CD4-positive, alpha-beta T cell treated with Interferon gamma for 1 hour (primary cell): ENCODE measurements at regions not wholly inside any gene's neighbourhood (a gene's known extent, or its start where the extent isn't known, plus 50 kb on each side); places are given as distances from the start of the nearest gene placed in this dataset.
"Not testable (repeated sequence)": the region's sequence is repeated elsewhere in the genome, so short reads cannot be mapped to it uniquely, and the experiment has no call there.

Source experiments
- DNase-seq: peaks from one replicate; pipeline ENCODE4 v3.0.0-alpha.2; 2020

GRCh38 chr2:75381032-75381431 is 179.7 kb downstream of the EVA1A start:
- DNase-seq, result no peak

- no peak for DNase-seq
Observed at GRCh38 chr2:75379476-75380210, 180.3 kb upstream of the TACR1 start.

DNA sequence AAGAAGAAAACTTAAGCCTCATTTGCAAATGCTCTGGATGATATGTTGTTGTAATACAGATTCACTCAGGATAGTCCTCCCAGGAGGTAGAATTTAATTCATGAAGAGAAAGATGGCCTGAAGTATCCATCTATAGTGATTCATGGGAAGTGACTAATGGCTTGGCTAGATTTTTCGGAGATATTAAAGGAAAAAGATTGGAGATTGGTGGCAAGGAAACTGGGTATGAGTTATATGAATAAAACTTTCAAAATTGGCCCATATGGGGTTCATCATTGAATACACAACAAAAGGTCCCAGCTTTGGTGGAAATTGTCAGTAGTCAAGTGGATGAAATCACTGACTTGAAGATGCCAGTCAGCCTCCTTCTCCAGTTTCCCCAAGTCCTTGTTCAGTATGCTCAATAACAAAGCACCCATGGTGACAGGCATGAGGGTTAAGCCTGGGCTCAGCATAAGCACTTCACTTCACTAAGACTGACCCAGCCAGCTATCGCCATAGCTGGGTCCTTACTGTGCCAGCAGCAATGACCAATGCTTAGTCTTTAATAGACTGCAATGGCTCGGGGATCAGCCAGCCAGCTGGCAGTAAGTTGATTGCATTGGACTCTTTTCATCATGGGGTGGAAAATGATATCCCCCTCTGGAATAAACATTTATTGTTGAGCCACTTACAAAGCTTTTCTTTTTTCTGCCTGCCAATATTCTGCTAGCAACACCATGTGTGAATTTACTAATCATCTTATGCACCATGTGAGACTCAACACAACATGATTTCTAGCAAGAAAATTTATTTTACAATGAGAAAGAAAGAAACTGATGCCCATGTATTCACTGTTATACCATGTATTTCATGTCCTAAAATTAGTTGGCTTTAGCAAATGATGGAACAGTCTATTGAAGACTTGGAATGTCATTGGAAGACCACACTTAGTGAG is 176.6 kb upstream of the TACR1 start:
- DNase-seq, result no peak

DNA sequence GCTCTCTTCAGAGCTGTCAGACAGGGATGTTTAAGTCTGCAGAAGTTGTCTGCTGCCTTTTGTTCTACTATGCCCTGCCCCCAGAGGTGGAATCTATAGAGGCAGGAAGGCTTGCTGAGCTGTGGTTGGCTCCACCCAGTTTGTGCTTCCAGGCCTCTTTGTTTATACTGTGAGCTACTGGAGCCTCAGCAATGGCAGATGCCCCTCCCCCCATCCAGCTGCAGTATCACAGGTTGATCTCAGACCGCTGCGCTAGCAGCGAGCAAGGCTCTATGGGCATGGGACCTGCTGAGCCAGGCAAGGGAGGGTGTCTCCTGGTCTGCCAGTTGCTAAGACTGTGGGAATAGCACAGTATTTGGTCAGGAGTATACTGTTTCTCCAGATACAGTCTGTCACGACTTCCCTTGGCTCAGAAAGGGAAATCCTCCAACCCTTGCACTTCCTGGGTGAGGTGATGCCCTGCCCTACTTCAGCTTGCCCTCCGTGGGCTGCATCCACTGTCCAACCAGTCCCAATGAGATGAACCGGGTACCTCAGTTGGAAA is 175.2 kb upstream of the TACR1 start:
- DNase-seq, result not testable (repeated sequence)

- DNase-seq, result no peak
Observed at GRCh38 chr2:75367401-75367800, 168.1 kb upstream of the TACR1 start.

DNA sequence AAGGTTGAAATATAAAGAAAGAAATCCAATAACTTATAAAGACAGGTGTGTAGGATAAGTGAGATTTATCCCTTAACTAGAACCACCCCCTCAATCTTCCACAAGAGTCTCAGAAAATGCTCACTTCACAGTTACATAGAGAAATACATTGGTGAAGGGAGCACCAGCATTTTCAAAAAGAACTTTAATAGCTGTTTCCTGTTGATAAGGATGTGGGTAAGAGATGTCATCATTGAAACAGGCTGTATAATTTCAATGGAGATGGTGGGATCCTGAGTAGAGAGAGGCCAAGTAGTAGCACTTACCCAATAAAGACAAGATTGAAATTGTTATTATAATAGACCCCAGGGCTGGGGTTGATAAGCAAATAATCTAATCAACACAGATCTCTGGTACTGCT is 162.2 kb upstream of the TACR1 start:
- no peak for DNase-seq

GRCh38 chr2:75360945-75361344 is 161.6 kb upstream of the TACR1 start:
- no peak for DNase-seq

DNA sequence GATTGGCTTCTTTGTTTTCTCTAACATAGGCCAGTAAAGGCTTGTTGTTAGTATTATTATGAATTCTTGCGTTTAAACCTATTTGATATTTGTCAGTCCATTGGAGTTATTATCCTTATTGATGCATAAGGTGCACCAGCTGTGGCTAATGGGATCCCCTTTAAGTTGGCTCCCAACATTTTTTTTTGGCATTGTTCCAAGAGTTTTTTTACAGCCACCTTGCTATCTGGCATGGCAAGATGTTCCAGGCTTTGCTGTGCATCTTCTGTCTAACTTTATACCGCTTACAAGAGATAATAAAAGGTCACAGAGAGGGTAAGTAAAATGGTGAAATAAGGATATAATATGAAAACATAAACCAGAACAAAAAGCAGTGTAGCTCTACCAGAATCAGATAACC is 157.5 kb upstream of the TACR1 start:
- no peak for DNase-seq

GRCh38 chr2:75353131-75353530 is 153.8 kb upstream of the TACR1 start:
- no peak for DNase-seq

DNA sequence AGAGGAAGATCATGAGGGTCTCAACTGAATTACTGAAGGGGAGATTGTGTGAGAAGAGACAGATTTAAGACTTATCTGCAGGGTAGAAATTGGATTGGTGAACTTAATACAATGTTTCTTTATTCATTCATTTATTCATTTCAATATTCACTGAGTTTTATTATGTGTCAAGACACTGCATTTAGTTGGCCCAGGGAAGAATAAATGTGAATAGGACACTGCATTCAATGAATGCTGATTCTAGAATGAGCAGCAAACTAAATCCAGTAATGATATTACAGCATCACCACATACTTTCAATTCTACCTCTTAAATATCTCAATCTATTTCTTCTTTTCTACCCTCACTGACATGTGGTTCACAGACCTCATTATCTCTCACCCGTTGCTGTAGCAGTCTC is 149.0 kb upstream of the TACR1 start:
- DNase-seq, result no peak

DNA sequence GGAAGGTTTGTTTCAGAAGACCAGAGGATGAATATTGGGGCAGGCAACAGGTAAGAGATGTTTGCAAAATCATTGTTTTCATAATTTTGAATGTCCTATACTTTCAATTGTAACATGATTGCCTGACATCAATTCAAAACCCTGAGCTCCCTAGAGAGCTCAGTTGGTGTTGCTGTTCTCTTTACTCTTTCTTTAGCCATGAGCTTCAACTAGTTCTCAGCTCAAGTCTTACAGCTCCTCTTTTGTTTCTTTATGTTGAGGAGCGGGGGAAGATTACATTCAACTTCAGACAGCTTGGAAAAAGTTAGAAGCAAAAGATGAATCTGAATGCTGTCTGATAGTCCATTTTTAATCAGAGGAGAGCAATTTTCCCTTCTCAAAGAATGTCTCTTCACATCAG is 144.8 kb upstream of the TACR1 start:
- no peak for DNase-seq

GRCh38 chr2:75342504-75343175 is 143.3 kb upstream of the TACR1 start:
- DNase-seq, result no peak

GRCh38 chr2:75340560-75340959 is 141.2 kb upstream of the TACR1 start:
- DNase-seq, result no peak

DNA sequence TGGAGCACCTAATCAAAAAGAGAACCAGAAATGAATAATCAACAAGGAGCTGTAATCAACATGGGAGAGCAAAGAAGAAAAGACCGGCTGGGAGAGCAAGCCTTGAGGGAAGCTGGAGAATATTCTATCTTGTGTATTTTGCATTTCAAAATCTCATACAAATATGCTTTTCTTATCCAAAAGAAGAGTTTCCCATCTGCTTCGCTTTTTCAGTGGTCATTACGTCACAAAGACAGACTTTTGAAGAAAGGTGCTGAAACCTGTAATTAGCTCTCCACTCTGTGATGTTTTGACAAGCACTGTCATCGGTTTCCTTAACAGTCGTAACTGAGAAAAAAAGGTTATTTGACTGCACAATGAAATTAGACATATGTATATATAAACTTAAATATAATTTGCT is 139.1 kb upstream of the TACR1 start:
- DNase-seq, result no peak

DNA sequence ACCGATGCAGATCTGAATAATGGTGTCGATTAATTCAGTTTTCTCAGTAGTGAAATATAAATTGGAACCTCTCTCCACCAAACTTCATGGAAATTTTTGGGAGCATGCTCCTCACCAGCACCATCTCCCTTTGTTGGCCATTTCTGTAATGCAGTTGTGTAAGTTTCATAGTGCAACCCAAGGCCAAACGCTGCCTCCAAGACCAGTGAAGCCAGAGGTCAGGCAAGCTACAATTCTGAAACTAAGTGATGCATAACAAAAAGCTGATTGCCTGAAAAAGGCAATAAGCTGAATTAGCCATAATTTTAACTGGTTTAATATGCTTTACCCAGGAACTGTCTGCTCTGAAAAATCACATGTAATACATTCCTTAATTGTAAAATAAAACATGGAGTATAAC is 138.3 kb upstream of the TACR1 start:
- DNase-seq, result no peak

DNA sequence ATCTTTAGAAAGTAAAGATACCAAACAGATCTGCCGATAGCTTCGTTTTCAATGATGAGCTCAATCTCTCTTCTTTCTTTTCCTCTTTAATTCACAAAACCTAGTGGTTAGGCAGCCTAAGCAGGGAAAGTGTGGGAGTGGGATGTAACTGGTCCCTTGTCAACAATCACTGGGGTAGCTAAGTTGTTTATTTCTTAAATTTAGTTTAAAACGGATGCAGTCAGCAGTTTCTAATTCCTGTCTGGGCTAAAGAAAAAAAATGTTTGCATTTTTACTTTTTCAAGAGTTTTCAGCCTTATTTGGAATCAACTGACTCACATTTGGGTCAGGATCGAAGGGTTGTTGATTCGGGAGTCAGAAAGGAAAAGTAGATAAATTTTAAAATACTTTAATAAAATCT is 137.7 kb upstream of the TACR1 start:
- DNase-seq, result no peak

DNA sequence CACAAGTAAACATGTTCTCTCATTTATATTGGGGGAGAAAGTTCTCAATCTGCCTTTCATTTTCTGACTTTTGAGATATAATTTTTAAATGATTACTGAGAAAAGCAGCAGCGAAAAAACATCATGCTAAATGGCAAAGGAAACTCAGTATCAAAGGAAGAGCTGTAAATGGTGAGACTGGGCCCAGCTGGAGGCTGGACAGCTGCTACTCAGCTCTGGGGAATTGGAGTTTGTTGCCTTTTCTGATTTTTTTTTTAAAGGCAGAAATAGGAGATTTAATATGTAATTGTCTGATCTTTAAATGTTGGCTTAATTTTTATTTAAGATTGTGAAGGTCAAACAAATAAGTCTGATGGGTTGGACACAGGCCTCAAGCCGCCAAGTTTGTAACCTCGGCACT is 137.1 kb upstream of the TACR1 start:
- no peak for DNase-seq

DNA sequence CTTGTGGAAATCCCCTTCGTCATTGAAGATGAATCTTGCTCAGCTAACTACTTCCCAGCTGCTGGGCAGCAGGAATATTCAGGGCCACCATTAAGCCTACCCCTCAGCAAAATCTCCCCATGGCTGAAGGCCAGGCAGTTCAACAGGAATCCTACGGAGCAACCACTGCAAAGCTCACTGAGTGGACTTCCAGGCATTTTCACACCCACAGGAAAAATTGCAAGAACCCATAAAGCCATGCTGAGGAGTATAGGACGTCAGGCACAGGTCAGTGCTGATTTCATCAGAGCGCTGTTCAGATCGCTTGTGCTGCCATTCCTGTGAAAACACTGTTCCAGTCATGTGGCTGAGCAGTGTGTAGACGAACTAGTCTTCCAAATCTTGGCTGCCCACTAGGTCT is 134.8 kb upstream of the TACR1 start:
- no peak for DNase-seq

GRCh38 chr2:75333646-75334045 is 134.3 kb upstream of the TACR1 start:
- no peak for DNase-seq

DNA sequence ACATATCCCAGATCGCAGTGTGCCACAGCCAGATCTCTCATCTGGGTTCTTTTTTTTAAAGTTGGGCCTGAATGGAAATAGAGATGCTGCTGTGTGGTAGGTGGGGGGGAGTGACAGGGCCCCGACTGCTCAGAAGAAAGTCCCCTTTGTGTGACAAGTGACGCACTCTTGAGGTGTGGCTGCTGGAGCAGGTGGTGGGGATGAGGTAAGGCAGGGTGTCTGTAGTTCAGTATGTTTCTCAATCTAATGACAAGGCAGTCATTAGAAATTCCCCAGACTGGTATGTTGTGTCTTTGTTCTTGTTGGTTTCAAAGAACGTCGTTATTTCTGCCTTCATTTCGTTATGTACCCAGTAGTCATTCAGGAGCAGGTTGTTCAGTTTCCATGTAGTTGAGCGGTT is 128.8 kb upstream of the TACR1 start:
- DNase-seq, result no peak

- DNase-seq, result no peak
Observed at GRCh38 chr2:75327334-75327733, 128.0 kb upstream of the TACR1 start.

DNA sequence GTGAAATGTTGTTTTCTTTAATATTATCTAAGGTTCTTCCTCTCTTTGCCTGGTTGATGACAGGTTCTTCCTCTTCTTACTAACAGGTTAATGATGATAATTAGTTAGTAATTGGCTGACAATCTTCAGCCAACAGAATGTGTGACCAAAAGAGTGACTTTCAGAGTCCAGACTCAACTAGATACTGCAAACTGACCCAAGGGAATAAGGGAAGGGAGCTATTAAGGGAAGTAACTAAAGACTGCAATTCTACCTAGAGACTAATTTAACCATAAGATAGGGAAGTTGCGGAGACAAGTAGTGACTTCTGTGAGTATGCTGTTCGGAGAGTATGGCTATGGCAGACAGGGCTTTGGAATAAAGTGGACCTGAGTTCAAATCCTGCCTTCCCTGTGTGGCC is 127.3 kb upstream of the TACR1 start:
- no peak for DNase-seq

DNA sequence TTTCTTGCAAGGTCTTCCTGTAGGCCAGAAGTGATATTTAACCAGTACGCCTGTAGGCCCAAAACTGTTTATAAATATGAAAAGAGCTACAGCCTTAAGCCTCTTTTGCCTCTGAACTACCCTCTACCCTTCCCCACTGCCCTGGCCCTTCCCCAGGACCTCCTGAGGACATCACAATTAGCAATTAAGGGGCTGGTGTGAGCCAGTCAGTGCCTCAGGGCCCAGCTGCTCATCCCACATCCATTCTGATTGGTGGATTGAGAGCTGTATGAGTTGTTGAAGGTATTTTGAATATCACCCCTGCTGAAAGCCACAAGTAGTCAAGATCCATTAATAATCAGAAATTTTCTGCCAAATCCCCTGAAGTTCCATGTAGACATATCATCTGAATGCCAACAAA is 126.3 kb upstream of the TACR1 start:
- DNase-seq, result no peak
